NCI-H2196 (cell line): ENCODE measurements at regions not wholly inside any gene's neighbourhood (a gene's known extent, or its start where the extent isn't known, plus 50 kb on each side); places are given as distances from the start of the nearest gene placed in this dataset.
"Not testable (repeated sequence)": the region's sequence is repeated elsewhere in the genome, so short reads cannot be mapped to it uniquely, and the experiment has no call there.

Source experiments
- DNase-seq: peaks from one replicate; lab custom pipeline; 2025; ENCODE audit not compliant: unreplicated experiment; lab: John Stamatoyannopoulos, UW

- no peak for DNase-seq
These were observed 756.4 kb downstream of the CDH11 start for GRCh38 chr16:64365448-64365931.

GRCh38 chr16:64364894-64365293 lies 757.0 kb downstream of the CDH11 start:
- DNase-seq: no peak

GRCh38 chr16:64364416-64364815 lies 757.4 kb downstream of the CDH11 start:
- DNase-seq: no peak

- DNase-seq: no peak
These were observed 757.8 kb downstream of the CDH11 start for GRCh38 chr16:64364016-64364415.

GRCh38 chr16:64363039-64363438 lies 758.8 kb downstream of the CDH11 start:
- no peak for DNase-seq

- DNase-seq: no peak
These were observed 759.7 kb downstream of the CDH11 start for GRCh38 chr16:64362193-64362592.

GRCh38 chr16:64361753-64362152 lies 760.1 kb downstream of the CDH11 start:
- no peak for DNase-seq

- DNase-seq: no peak
These were observed 763.6 kb downstream of the CDH11 start for GRCh38 chr16:64358291-64358690.

GRCh38 chr16:64356267-64356666 lies 765.6 kb downstream of the CDH11 start:
- DNase-seq: no peak

- no peak for DNase-seq
These were observed 769.6 kb downstream of the CDH11 start for GRCh38 chr16:64352246-64352645.

- no peak for DNase-seq
These were observed 770.7 kb downstream of the CDH11 start for GRCh38 chr16:64351121-64351520.

- no peak for DNase-seq
These were observed 775.8 kb downstream of the CDH11 start for GRCh38 chr16:64346080-64346479.

GRCh38 chr16:64345142-64345541 lies 776.7 kb downstream of the CDH11 start:
- DNase-seq: no peak

- DNase-seq: not testable (repeated sequence)
These were observed 777.9 kb downstream of the CDH11 start for GRCh38 chr16:64343820-64344443.

GRCh38 chr16:64343061-64343819 lies 778.6 kb downstream of the CDH11 start:
- no peak for DNase-seq

GRCh38 chr16:64341336-64341735 lies 780.5 kb downstream of the CDH11 start:
- not testable (repeated sequence) for DNase-seq

- DNase-seq: no peak
These were observed 782.7 kb downstream of the CDH11 start for GRCh38 chr16:64339052-64339770.

GRCh38 chr16:64321881-64322280 lies 800.0 kb downstream of the CDH11 start:
- DNase-seq: no peak

- no peak for DNase-seq
These were observed 800.8 kb downstream of the CDH11 start for GRCh38 chr16:64321066-64321465.

GRCh38 chr16:64317601-64318000 lies 804.3 kb downstream of the CDH11 start:
- no peak for DNase-seq

- no peak for DNase-seq
These were observed 808.1 kb downstream of the CDH11 start for GRCh38 chr16:64313726-64314125.

- DNase-seq: no peak
These were observed 808.9 kb downstream of the CDH11 start for GRCh38 chr16:64312980-64313379.
